H1 (cell line): ENCODE measurements at regions not wholly inside any gene's neighbourhood (a gene's known extent, or its start where the extent isn't known, plus 50 kb on each side); places are given as distances from the start of the nearest gene placed in this dataset.

ENCODE experiments used
- CTCF ChIA-PET: fragments of 300-600 bp; sonication (Branson Sonifier 250); formaldehyde crosslinking; loops from one replicate; lab custom pipeline; 2021; ENCODE audit not compliant: partially characterized antibody; lab: Charles Lee
- POLR2A ChIA-PET: fragments of 300-600 bp; sonication (Branson Sonifier 250); formaldehyde crosslinking; loops from one replicate; lab custom pipeline; 2021; ENCODE audit warnings: inconsistent platforms; ENCODE audit not compliant: partially characterized antibody; lab: Charles Lee
- DNase-seq, 2 experiments: peaks; one replicate each; pipeline versions ENCODE4 v3.0.0 to v3.0.0-alpha.2; 2010 to 2022; ENCODE audit warnings: low spot score in 2 of 2, low read depth in 1 of 2, mixed read lengths in 1 of 2
- FAIRE-seq: peaks from 2 replicates; lab custom pipeline; 2011; peaks lifted over from hg19 to GRCh38; lab: Jason Lieb, UNC
- H2AFZ ChIP-seq: 2 replicates; pipeline ENCODE4 v1.8.1; 2012; ENCODE audit warnings: low read length, inconsistent platforms
- H2AK5ac ChIP-seq: 2 replicates; pipeline ENCODE4 v1.6.1; 2013; ENCODE audit warnings: low read depth, low read length
- H2BK120ac ChIP-seq: replicated peaks from 2 replicates; pipeline ENCODE3; 2013; ENCODE audit warnings: low read depth, low read length, inconsistent platforms
- H2BK12ac ChIP-seq: 2 replicates; pipeline ENCODE4 v1.6.1; 2013; ENCODE audit warnings: low read depth, low read length
- H2BK15ac ChIP-seq: 2 replicates; pipeline ENCODE4 v1.6.1; 2013; ENCODE audit warnings: low read length
- H2BK20ac ChIP-seq: 2 replicates; pipeline ENCODE4 v1.6.1; 2013; ENCODE audit warnings: low read length
- H2BK5ac ChIP-seq: 2 replicates; pipeline ENCODE4 v1.6.1; 2013; ENCODE audit warnings: low read depth, low read length
- H3K14ac ChIP-seq: 2 replicates; pipeline ENCODE4 v1.6.1; 2013; ENCODE audit warnings: inconsistent platforms; ENCODE audit not compliant: insufficient read length
- H3K18ac ChIP-seq: 2 replicates; pipeline ENCODE4 v1.6.1; 2013; ENCODE audit warnings: low read length; ENCODE audit errors: extremely low read depth
- H3K23ac ChIP-seq: 2 replicates; pipeline ENCODE4 v1.6.1; 2013; ENCODE audit warnings: inconsistent platforms; ENCODE audit not compliant: insufficient read length
- H3K23me2 ChIP-seq: 2 replicates; pipeline ENCODE4 v1.6.1; 2013; ENCODE audit warnings: low read depth, low read length
- H3K27ac ChIP-seq: 2 replicates; pipeline ENCODE4 v1.6.1; 2011; ENCODE audit warnings: low read depth, low read length, inconsistent platforms
- H3K27me3 ChIP-seq, 4 experiments: replicated peaks in 1 of 4; 1 replicate in 1 of 4; 2 replicates in 3 of 4; pipeline versions ENCODE4 v1.6.1 to v1.8.1; 2011 to 2013; ENCODE audit warnings: low read length in 3 of 4, mild to moderate bottlenecking in 3 of 4, inconsistent platforms in 2 of 4, mixed read lengths in 2 of 4, moderate library complexity in 1 of 4; ENCODE audit not compliant: control insufficient read depth in 3 of 4, insufficient read depth in 3 of 4; ENCODE audit errors: extremely low read depth in 1 of 4
- H3K36me3 ChIP-seq, 4 experiments: 2 replicates each; pipeline versions ENCODE4 v1.6.1 to v1.8.1; 2011 to 2013; ENCODE audit warnings: mild to moderate bottlenecking in 4 of 4, low read length in 3 of 4, moderate library complexity in 2 of 4, control low read depth in 1 of 4, inconsistent platforms in 1 of 4; ENCODE audit not compliant: insufficient read depth in 4 of 4, control insufficient read depth in 2 of 4
- H3K4ac ChIP-seq: replicated peaks from 2 replicates; pipeline ENCODE3; 2013; ENCODE audit warnings: low read length, low read depth, mixed read lengths, inconsistent platforms; ENCODE audit not compliant: insufficient read length
- H3K4me1 ChIP-seq, 4 experiments: replicated peaks in 1 of 4; 1 replicate in 1 of 4; 2 replicates in 3 of 4; pipeline versions ENCODE4 v1.6.1 to v1.8.1; 2011 to 2013; ENCODE audit warnings: low read length in 3 of 4, inconsistent platforms in 2 of 4, mixed read lengths in 1 of 4; ENCODE audit not compliant: insufficient read depth in 4 of 4, control insufficient read depth in 3 of 4
- H3K4me2 ChIP-seq, 2 experiments: 2 replicates each; pipeline versions ENCODE4 v1.6.1 to v1.8.1; 2011 to 2013; ENCODE audit warnings: low read depth in 2 of 2, low read length in 2 of 2, control low read depth in 1 of 2, inconsistent platforms in 1 of 2, mild to moderate bottlenecking in 1 of 2; ENCODE audit not compliant: insufficient read depth in 1 of 2
- H3K4me3 ChIP-seq, 4 experiments: fragments of 200-600, 300-600 bp in 1 of 4; sonication (generic), shearing (Covaris generic), sonication (Bioruptor Twin) in 1 of 4; 2 replicates each; pipeline versions ENCODE4 v1.5.1 to v1.8.1; 2011 to 2016; ENCODE audit warnings: low read length in 4 of 4, low read depth in 3 of 4, control low read depth in 2 of 4, inconsistent platforms in 2 of 4, mild to moderate bottlenecking in 2 of 4, mixed read lengths in 1 of 4, moderate library complexity in 1 of 4; ENCODE audit not compliant: insufficient read depth in 2 of 4; ENCODE audit errors: extremely low read depth in 1 of 4
- H3K56ac ChIP-seq: replicated peaks from 2 replicates; pipeline ENCODE3; 2013; ENCODE audit warnings: low read depth, mild to moderate bottlenecking, mixed read lengths, low read length, inconsistent platforms; ENCODE audit not compliant: insufficient read length
- H3K79me1 ChIP-seq: 2 replicates; pipeline ENCODE4 v1.6.1; 2013; ENCODE audit warnings: low read depth, low read length, control low read depth
- H3K79me2 ChIP-seq, 2 experiments: 2 replicates each; pipeline versions ENCODE4 v1.6.1 to v1.8.1; 2012 to 2013; ENCODE audit warnings: low read length in 2 of 2, mild to moderate bottlenecking in 2 of 2, inconsistent platforms in 1 of 2; ENCODE audit not compliant: insufficient read depth in 2 of 2, control insufficient read depth in 1 of 2
- H3K9ac ChIP-seq, 4 experiments: replicated peaks in 1 of 4; 1 replicate in 1 of 4; 2 replicates in 3 of 4; pipeline versions ENCODE4 v1.6.1 to v1.8.1; 2011 to 2013; ENCODE audit warnings: low read depth in 3 of 4, low read length in 3 of 4, control low read depth in 2 of 4, mild to moderate bottlenecking in 2 of 4, moderate library complexity in 2 of 4, inconsistent platforms in 1 of 4; ENCODE audit errors: extremely low read depth in 1 of 4
- H3K9me3 ChIP-seq, 2 experiments: 2 replicates each; pipeline versions ENCODE4 v1.6.1 to v1.8.1; 2012 to 2013; ENCODE audit warnings: mild to moderate bottlenecking in 2 of 2, moderate library complexity in 2 of 2, control low read depth in 1 of 2, inconsistent platforms in 1 of 2, low read depth in 1 of 2, low read length in 1 of 2, mixed read lengths in 1 of 2; ENCODE audit not compliant: insufficient read depth in 2 of 2
- H4K20me1 ChIP-seq, 2 experiments: replicated peaks in 1 of 2; 2 replicates each; pipeline versions ENCODE3 to v1.8.1; 2011 to 2013; ENCODE audit warnings: inconsistent platforms in 2 of 2, low read length in 2 of 2, mild to moderate bottlenecking in 1 of 2; ENCODE audit not compliant: insufficient read depth in 2 of 2, control insufficient read depth in 1 of 2
- H4K5ac ChIP-seq: 2 replicates; pipeline ENCODE4 v1.6.1; 2013; ENCODE audit warnings: low read length, low read depth, mixed read lengths, inconsistent platforms; ENCODE audit not compliant: insufficient read length
- H4K8ac ChIP-seq: 2 replicates; pipeline ENCODE4 v1.8.0; 2013; ENCODE audit warnings: mild to moderate bottlenecking, moderate library complexity, low read length, inconsistent platforms; ENCODE audit not compliant: insufficient read depth; ENCODE audit errors: extremely low read depth
- H4K91ac ChIP-seq: replicated peaks from 2 replicates; pipeline ENCODE3; 2013; ENCODE audit warnings: low read length, mixed read lengths, inconsistent platforms; ENCODE audit not compliant: insufficient read length
- BCL11A ChIP-seq, 2 experiments: IDR thresholded peaks; one replicate each; pipeline ENCODE4 v1.6.1; 2011; ENCODE audit warnings: low read depth in 2 of 2, low read length in 2 of 2, mild to moderate bottlenecking in 2 of 2
- CBX8 ChIP-seq: fragments of 300-800, 300-1000 bp; sonication (generic); IDR thresholded peaks from 2 replicates; pipeline ENCODE4 v1.7.1; 2016; ENCODE audit warnings: low read depth, low read length, borderline replicate concordance
- CREB1 ChIP-seq: IDR thresholded peaks from 2 replicates; pipeline ENCODE4 v1.6.1; 2012; ENCODE audit warnings: inconsistent platforms
- GABPA ChIP-seq: IDR thresholded peaks from 2 replicates; pipeline ENCODE4 v1.6.1; 2011; ENCODE audit warnings: mild to moderate bottlenecking, low read length, moderate library complexity, borderline replicate concordance; ENCODE audit not compliant: insufficient read depth
- GTF2F1 ChIP-seq: IDR thresholded peaks from 2 replicates; pipeline ENCODE4 v1.6.1; 2012; ENCODE audit warnings: low read depth, low read length, improper control_type of control experiment, borderline replicate concordance
- JUN ChIP-seq: IDR thresholded peaks from 2 replicates; pipeline ENCODE4 v1.6.1; 2011; ENCODE audit warnings: low read depth, mild to moderate bottlenecking, improper control_type of control experiment, low read length
- RAD21 ChIP-seq, 2 experiments: IDR thresholded peaks in 1 of 2; conservative IDR thresholded peaks in 1 of 2; 2 replicates each; pipeline ENCODE4 v1.6.1; 2011; ENCODE audit warnings: low read depth in 2 of 2, low read length in 2 of 2, improper control_type of control experiment in 1 of 2, inconsistent platforms in 1 of 2, mild to moderate bottlenecking in 1 of 2, moderate library complexity in 1 of 2
- RFX5 ChIP-seq: IDR thresholded peaks from 2 replicates; pipeline ENCODE4 v1.6.1; 2011; ENCODE audit warnings: low read depth, low read length, improper control_type of control experiment, borderline replicate concordance
- SP1 ChIP-seq: IDR thresholded peaks from 2 replicates; pipeline ENCODE4 v1.6.1; 2011; ENCODE audit warnings: low read depth, low read length
- TAF1 ChIP-seq: IDR thresholded peaks from 2 replicates; pipeline ENCODE4 v1.6.1; 2011; ENCODE audit warnings: mild to moderate bottlenecking, low read depth, low read length
- YY1 ChIP-seq: IDR thresholded peaks from 2 replicates; pipeline ENCODE4 v1.6.1; 2011; ENCODE audit warnings: low read depth, mild to moderate bottlenecking, low read length
- WGBS, 2 experiments: shearing (Covaris generic) in 1 of 2; methylation state at CpG; one replicate each; pipeline versions ENCODE4 v1.1.6 to v1.1.7; 2013 to 2015; ENCODE audit warnings: low lambda C conversion rate in 2 of 2, mixed read lengths in 2 of 2, inconsistent platforms in 1 of 2, low coverage in 1 of 2, missing lambda C conversion rate in 1 of 2; ENCODE audit not compliant: insufficient replicate concordance in 2 of 2, insufficient coverage in 1 of 2, insufficient read length in 1 of 2; ENCODE audit errors: extremely low coverage in 1 of 2, missing lambda C conversion rate in 1 of 2; 5-methylcytosine and 5-hydroxymethylcytosine counted together
- TF ChIP-seq, protein P1 (sequence below): IDR thresholded peaks from 2 replicates; pipeline ENCODE4 v1.6.1; 2012; ENCODE audit warnings: inconsistent platforms

- H2AK5ac ChIP-seq, result no peak overlapping the region
- no peaks in the 10 kb centered on the region for H3K79me1 ChIP-seq
- no peak overlapping the region for H2BK5ac ChIP-seq
- H2BK12ac ChIP-seq, result no peak overlapping the region
- no peaks in the 10 kb centered on the region for H3K9me3 ChIP-seq
- no peaks in the 10 kb centered on the region for H3K4me1 ChIP-seq
- no peaks in the 10 kb centered on the region for H3K23me2 ChIP-seq
- no peak overlapping the region for H4K8ac ChIP-seq
- no peaks in the 10 kb centered on the region for H3K79me2 ChIP-seq
- no peak overlapping the region for H3K4me3 ChIP-seq
- no peak overlapping the region for H3K27ac ChIP-seq
- TF ChIP-seq GTF2F1 (no peak), RFX5 (no peak), RAD21 (IDR thresholded peaks at IDR 0.05 in 1 of 2, conservative IDR thresholded peaks at IDR 0.05 in 1 of 2; ENCODE audit: low read depth in 2 of 2, low read length in 2 of 2) (no peak), TAF1 (no peak), GABPA (no peak), YY1 (no peak), CBX8 (no peak), CREB1 (no peak), BCL11A (IDR thresholded peaks at IDR 0.05; ENCODE audit: low read depth in 2 of 2, low read length in 2 of 2) (no peak), JUN (no peak), SP1 (no peak)
- TF ChIP-seq, protein P1, sequence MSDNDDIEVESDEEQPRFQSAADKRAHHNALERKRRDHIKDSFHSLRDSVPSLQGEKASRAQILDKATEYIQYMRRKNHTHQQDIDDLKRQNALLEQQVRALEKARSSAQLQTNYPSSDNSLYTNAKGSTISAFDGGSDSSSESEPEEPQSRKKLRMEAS, result no peak
- no peak overlapping the region for H4K91ac ChIP-seq
- H3K56ac ChIP-seq, result no peak overlapping the region
- no peaks in the 10 kb centered on the region for H3K36me3 ChIP-seq
- H3K4ac ChIP-seq, result no peak overlapping the region
- no peak overlapping the region for H3K23ac ChIP-seq
- CTCF ChIA-PET, result no interaction called here
- 90% methylated on average over 8 of the region's 8 CpGs; no CpG with 5 or more reads in 1 of the 2 experiments for WGBS, 2 experiments
- H2AFZ ChIP-seq, result no peak overlapping the region
- POLR2A ChIA-PET, result no interaction called here
- 0 out of 2 replicates have a peak overlapping the region, but pooled peaks have one; percentile 19 for H2BK15ac ChIP-seq
- no peak overlapping the region for H4K5ac ChIP-seq
- no peaks in the 10 kb centered on the region for H4K20me1 ChIP-seq
- FAIRE-seq (no peak), DNase-seq (no peak)
- H3K4me2 ChIP-seq, result no peak overlapping the region
- no peaks in the 10 kb centered on the region for H3K27me3 ChIP-seq
- H2BK120ac ChIP-seq, result no peak overlapping the region
- no peak overlapping the region for H2BK20ac ChIP-seq
- no peak overlapping the region for H3K18ac ChIP-seq
- no peak overlapping the region for H3K14ac ChIP-seq
- H3K9ac ChIP-seq, result no peak overlapping the region
Measured at GRCh38 chr6:163915131-163915530, 500.6 kb downstream of the QKI start.
